ENCODE measurements at regions not wholly inside any gene's neighbourhood (a gene's known extent, or its start where the extent isn't known, plus 50 kb on each side); places are given as distances from the start of the nearest gene placed in this dataset.

GRCh38 chr19:29012457-29012856, 200.5 kb downstream of the UQCRFS1 start:
- TF ChIP-seq CTCF (IDR thresholded peaks at IDR 0.05) = no peak
- TF ChIP-seq POLR2A (IDR thresholded peaks at IDR 0.05) = no peak

Measured in vagina (tissue), 2 donors.